Activated CD8-positive, alpha-beta T cell treated with anti-CD3 and anti-CD28 coated beads for 36 hours (primary cell): ENCODE measurements at regions not wholly inside any gene's neighbourhood (a gene's known extent, or its start where the extent isn't known, plus 50 kb on each side); places are given as distances from the start of the nearest gene placed in this dataset.
A peak's percentile ranks its signal among the peaks of the same experiment; 100 is the strongest.

Experiments used
- ATAC-seq: fragments of 200-7000 bp; cut with Tn5 transposase; one replicate; pipeline ENCODE4 v1.10.0; 2021; ENCODE audit warnings: mild to moderate bottlenecking, moderate library complexity
- CTCF ChIA-PET: fragments of 350-600 bp; sonication (Branson Sonifier 250); formaldehyde crosslinking; loops from one replicate; lab custom pipeline; 2021; ENCODE audit warnings: antibody characterized with exemption; lab: Charles Lee
- POLR2A ChIA-PET: fragments of 350-600 bp; sonication (Branson Sonifier 250); formaldehyde crosslinking; loops from one replicate; lab custom pipeline; 2021; ENCODE audit warnings: antibody characterized with exemption; lab: Charles Lee
- DNase-seq: peaks from one replicate; pipeline ENCODE4 v3.0.0-alpha.2; 2020
- H3K27ac Mint-ChIP-seq: one replicate; pipeline ENCODE4 v1.8.0; 2021; ENCODE audit warnings: mild to moderate bottlenecking, mixed read lengths
- H3K27me3 Mint-ChIP-seq: one replicate; pipeline ENCODE4 v1.8.0; 2021; ENCODE audit warnings: mixed read lengths
- H3K36me3 Mint-ChIP-seq: one replicate; pipeline ENCODE4 v1.8.0; 2021; ENCODE audit warnings: low read depth, mixed read lengths
- H3K4me1 Mint-ChIP-seq: one replicate; pipeline ENCODE4 v1.8.0; 2021; ENCODE audit warnings: low read depth, mixed read lengths
- H3K4me3 Mint-ChIP-seq: one replicate; pipeline ENCODE4 v1.8.0; 2021; ENCODE audit warnings: mild to moderate bottlenecking, moderate library complexity, mixed read lengths
- H3K9me3 Mint-ChIP-seq: one replicate; pipeline ENCODE4 v1.8.0; 2021; ENCODE audit warnings: mixed read lengths
- CTCF ChIP-seq: fragments of 200-600 bp; IDR thresholded peaks from one replicate; pipeline ENCODE4 v1.8.0; 2022; ENCODE audit warnings: antibody characterized with exemption, mild to moderate bottlenecking
- intact Hi-C: fragments of 100-400 bp; cut with micrococcal nuclease; formaldehyde crosslinking; loops from one replicate; pipeline ENCODE4 v1.10.0; 2022

- peak overlapping the region; percentile 36 for H3K4me3 Mint-ChIP-seq
- intact Hi-C loops = no loop called here
- ATAC-seq (no peak), DNase-seq (no peak)
- no peaks in the 10 kb centered on the region for H3K9me3 Mint-ChIP-seq
- peaks cover 7% of the 10 kb centered on the region for H3K4me1 Mint-ChIP-seq
- no peak overlapping the region for H3K27ac Mint-ChIP-seq
- TF ChIP-seq CTCF = no peak
- no peaks in the 10 kb centered on the region for H3K36me3 Mint-ChIP-seq
- ChIA-PET CTCF (interaction anchor here (1.7 kb wide), 1 partner anchor 11 kb away, joined by 5 read pairs; no protein-coding TSS in a partner anchor), POLR2A (no interaction called here)
- H3K27me3 Mint-ChIP-seq = peaks cover 42% of the 10 kb centered on the region
Measured at GRCh38 chr15:47184908-47185801, 532.1 kb upstream of the SEMA6D start.

- ChIA-PET POLR2A (no interaction called here), CTCF (no interaction called here)
- H3K4me1 Mint-ChIP-seq = peaks cover 7% of the 10 kb centered on the region
- no peaks in the 10 kb centered on the region for H3K9me3 Mint-ChIP-seq
- TF ChIP-seq CTCF = no peak
- no peak overlapping the region for H3K27ac Mint-ChIP-seq
- intact Hi-C loops = no loop called here
- no peaks in the 10 kb centered on the region for H3K36me3 Mint-ChIP-seq
- ATAC-seq (no peak), DNase-seq (no peak)
- peaks cover 42% of the 10 kb centered on the region for H3K27me3 Mint-ChIP-seq
- no peak overlapping the region for H3K4me3 Mint-ChIP-seq
Measured at GRCh38 chr15:47186075-47186474, 531.2 kb upstream of the SEMA6D start.

GRCh38 chr15:47188758-47189507 is 528.4 kb upstream of the SEMA6D start:
- POLR2A ChIA-PET = no interaction called here
- H3K27me3 Mint-ChIP-seq = peaks cover 23% of the 10 kb centered on the region
- no peak for TF ChIP-seq CTCF

GRCh38 chr15:47194718-47195117 is 522.6 kb upstream of the SEMA6D start:
- TF ChIP-seq CTCF = no peak
- Mint-ChIP-seq H3K4me1 (no peaks in the 10 kb centered on the region), H3K27me3 (no peaks in the 10 kb centered on the region), H3K36me3 (no peaks in the 10 kb centered on the region), H3K9me3 (no peaks in the 10 kb centered on the region), H3K4me3 (no peak overlapping the region), H3K27ac (no peak overlapping the region)
- ATAC-seq (no peak), DNase-seq (no peak)
- POLR2A ChIA-PET = no interaction called here
- intact Hi-C loops = loop anchor here (10.0 kb wide), 1 partner anchor 1160 kb away; no protein-coding TSS in a partner anchor
- CTCF ChIA-PET = interaction anchor here (0.7 kb wide), 1 partner anchor 793 kb away, joined by 3 read pairs; no protein-coding TSS in a partner anchor

More at GRCh38 chr15:47188758-47189507, 528.4 kb upstream of the SEMA6D start:
- no peak for ATAC-seq
- no peak for DNase-seq
- H3K9me3 Mint-ChIP-seq = no peaks in the 10 kb centered on the region
- no peaks in the 10 kb centered on the region for H3K36me3 Mint-ChIP-seq
- CTCF ChIA-PET = interaction anchor here (0.8 kb wide), 1 partner anchor 57 kb away, joined by 3 read pairs; no protein-coding TSS in a partner anchor
- H3K27ac Mint-ChIP-seq = no peak overlapping the region
- intact Hi-C loops = no loop called here
- H3K4me3 Mint-ChIP-seq = no peak overlapping the region
- H3K4me1 Mint-ChIP-seq = peaks cover 5% of the 10 kb centered on the region
